Epidermal melanocyte (primary cell): ENCODE measurements at regions not wholly inside any gene's neighbourhood (a gene's known extent, or its start where the extent isn't known, plus 50 kb on each side); places are given as distances from the start of the nearest gene placed in this dataset.

Source experiments
- DNase-seq: peaks from one replicate; pipeline ENCODE4 v3.0.0; 2011; ENCODE audit warnings: low spot score; ENCODE audit not compliant: insufficient read length

DNA sequence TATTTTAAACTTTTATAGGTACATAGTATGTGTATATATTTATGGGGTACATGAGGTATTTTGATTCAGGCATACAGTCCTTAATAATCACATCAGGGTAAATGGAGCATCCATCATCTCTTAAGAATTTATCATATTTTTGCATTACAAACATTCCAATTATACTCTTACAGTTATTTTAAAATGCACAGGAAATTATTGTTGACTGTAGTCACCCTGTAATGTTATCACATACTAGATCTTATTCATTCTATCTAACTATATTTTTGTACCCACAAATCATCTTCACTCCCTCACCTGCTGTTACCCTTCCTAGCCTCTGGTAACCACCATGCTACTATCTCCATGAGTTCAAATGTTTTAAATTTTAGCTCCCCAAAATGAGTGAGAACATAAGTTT, 56.3 kb upstream of the FAM3C start:
- DNase-seq: no peak

DNA sequence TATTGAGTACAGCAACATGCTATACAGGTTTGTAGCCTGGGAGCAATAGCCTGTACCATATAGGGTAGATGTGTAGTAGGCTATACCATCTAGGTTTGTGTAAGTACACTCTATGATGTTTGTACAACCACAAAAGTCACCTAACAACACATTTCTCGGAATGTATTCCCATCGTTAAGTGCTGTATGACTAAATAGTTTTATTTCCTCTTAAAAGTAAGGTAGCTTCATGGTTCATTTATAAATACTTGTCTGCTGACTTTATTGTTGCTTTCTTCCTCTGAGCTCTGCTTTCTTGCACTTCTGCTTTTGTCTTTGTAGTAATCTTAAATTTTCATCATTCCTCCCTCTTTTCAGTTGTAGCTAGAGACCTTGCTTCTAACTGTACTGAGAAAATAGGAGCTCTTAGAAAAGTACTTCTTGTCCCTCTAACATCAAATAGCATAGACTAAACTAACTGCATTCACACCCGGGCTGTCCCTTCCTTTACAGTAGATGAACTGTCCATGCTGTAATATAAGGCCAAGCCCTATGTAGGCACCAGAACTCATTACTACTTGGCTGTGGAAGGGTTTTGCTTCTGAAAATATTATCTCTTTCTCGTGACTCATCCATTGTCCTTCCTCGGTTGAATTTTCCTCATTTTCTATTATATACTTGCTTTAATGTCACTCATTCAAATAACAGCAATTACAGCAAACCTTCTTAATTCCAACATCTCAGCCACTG, 55.4 kb upstream of the FAM3C start:
- no peak for DNase-seq

DNA sequence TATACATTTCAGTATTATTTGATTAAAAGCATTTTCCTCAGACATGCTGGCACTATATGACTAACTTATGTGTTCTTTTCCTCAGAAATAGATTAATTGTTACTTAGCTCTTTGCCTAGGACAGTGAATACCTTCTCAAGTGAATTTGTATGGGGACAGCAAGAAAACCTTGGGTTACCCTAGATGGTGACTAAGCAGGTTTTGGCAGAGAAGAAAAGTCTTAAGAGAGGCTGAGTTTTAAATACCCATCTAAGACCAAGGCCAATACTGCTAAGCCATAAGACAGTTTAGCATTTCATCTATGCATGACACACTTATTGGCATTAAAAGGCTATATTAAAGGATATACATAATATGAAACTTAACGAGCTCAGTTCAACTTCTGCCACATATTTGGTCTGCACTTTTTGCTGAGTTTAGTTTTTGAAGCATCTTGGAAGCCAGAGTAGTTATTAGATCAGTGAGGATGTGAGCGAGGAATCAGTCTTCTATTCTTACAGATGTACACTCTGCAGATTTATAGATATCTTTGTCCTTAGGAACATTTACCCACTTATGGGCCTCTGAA, 54.6 kb upstream of the FAM3C start:
- no peak for DNase-seq

GRCh38 chr7:121449735-121450240, 53.7 kb upstream of the FAM3C start:
- no peak for DNase-seq

DNA sequence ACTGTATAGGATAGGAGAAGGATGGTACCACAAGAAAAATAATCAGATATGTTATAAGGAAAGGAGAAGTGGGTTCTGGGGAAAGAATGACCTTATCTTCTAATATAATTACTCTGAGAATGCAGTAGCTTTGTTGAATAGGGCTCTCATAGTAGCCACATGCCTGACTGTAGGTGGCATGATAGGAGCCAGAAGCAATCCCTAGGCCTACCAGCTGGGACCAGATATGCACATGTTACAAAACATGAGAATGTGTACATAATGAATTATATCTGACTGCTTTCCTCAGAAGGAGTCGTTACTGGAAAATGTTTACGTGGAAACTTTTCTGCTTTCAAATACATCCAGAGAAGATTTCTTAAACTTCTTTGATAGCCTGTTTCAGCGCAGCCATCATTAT, 53.2 kb upstream of the FAM3C start:
- no peak for DNase-seq

DNA sequence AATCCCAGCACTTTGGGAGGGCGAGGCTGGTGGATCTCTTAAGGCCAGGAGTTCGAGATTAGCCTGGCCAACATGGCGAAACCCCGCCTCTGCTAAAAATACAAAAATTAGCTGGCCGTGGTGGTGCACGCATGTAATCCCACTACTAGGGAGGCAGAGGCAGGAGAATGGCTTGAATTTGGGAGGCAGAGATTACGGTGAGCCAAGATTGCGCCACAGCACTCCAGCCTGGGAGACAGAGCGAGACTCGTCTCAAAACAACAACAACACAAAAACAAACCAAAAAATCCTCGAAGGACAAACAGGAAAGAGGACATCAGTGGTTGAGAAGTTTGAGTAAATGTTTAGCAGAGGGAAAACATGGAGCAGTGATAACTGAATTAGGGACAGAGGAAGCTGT, 52.3 kb upstream of the FAM3C start:
- DNase-seq: no peak

GRCh38 chr7:121447911-121448300, 51.8 kb upstream of the FAM3C start:
- DNase-seq: no peak

GRCh38 chr7:121447243-121447910, 51.3 kb upstream of the FAM3C start:
- no peak for DNase-seq

- no peak for DNase-seq
Measured at GRCh38 chr7:121446526-121446925, 50.4 kb upstream of the FAM3C start.
